ENCODE measurements at regions not wholly inside any gene's neighbourhood (a gene's known extent, or its start where the extent isn't known, plus 50 kb on each side); places are given as distances from the start of the nearest gene placed in this dataset.
"Not testable (repeated sequence)": the region's sequence is repeated elsewhere in the genome, so short reads cannot be mapped to it uniquely, and the experiment has no call there.

GRCh38 chr21:28032652-28033051 lies 960.0 kb downstream of the LTN1 start:
- not testable (repeated sequence) for DNase-seq

DNA sequence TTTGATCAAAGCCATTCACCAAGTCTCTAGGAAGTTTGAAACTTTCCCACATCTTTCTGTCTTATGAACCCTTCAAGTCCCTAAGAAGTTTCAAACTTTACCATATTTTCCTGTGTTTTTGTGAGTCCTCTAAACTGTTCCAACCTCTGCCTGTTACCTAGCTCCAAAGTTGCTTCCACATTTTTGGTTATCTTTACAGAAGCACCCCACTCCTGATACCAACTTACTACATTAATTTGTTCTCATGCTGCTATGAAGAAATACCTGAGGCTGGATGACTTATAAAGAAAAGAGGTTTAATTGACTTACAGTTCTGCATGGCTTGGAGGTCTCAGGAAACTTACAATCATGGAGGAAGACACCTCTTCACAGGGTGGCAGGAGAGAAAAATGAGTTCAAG lies 961.6 kb downstream of the LTN1 start:
- not testable (repeated sequence) for DNase-seq

DNA sequence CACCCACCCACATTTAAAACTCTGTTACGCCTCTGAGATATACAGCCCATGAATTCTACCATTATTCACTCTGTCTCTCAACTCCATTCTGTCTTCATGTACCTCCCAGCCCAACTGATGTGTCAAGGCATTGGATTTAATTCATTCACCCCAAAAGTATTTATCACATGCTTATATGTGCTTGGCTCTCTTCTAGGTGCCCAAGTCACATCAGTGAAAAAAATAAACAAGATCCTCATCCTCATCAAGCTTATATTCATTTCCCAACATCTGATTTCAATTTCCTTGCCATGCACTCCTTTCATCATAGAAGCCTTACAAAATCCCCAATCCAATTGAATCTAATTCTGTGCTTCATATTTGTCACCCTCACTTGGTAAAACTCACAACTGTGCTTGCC lies 967.6 kb downstream of the LTN1 start:
- DNase-seq: no peak

DNA sequence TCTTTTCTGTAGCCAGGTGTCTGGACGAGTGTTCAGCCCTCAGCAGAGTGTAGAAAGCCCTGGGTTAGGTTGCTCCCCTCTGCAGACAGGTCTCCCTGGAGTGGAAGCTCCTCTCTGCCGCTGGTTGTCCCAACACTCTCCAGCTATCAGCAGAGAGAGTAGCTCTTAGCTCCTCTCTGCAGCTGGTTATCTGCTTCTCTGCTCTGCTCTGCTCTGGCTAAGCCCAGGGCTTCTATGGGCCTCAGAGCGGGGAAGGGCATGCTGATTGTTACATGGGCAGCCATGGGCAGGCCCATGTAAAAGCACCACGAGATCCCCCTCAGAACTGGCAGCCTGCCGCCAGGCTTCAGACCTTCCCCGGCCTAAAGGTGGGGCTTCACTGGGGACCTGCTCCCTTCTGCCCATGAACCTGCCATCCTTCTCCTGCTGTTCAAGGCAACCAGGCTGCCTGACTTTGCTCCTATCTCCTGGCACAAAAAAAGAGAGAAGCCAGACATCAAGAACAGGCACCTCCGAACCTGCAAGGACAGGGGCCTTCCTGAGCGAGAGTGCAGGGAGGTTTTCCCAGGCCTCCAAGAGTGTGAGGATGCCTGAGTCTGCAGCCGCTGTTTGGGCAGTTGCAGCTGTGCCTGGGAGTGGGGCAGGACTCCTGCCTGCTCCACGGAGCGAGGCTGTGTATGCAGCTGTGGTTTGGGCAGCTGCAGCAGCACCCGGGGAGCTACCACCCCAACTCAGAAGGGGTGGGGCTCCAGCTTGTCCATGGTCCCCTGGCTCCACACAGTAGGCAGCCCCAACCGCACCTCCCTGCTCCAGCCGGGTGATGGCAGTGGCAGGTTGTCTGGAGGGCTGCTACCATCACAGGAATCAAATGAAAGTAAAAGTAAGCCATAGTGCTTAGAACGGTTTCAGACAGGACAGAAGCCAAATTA lies 973.7 kb downstream of the LTN1 start:
- no peak for DNase-seq

- DNase-seq: no peak
Observed at GRCh38 chr21:28018213-28018612, 974.5 kb downstream of the LTN1 start.

GRCh38 chr21:28016571-28016970 lies 976.1 kb downstream of the LTN1 start:
- DNase-seq: no peak

DNA sequence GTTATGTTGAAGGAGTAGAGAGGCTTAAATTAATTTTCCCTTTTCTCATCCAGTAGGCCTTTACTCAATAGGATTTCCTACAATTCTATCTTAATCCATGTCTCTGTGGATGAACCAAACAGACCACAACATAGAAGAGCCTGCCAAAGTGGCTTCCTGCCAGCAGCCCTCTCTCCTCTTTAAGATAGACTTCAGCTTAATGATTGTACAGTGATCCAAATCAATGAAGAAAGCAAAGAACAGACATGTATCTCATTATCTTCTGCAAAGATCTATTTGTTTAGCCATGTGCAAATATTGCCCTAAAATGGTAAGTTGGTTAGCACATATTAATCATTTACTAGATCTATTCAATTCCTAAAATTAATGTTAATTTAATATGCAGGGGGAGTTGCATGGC lies 979.6 kb downstream of the LTN1 start:
- peak in 1 of 3 experiments; percentile 17 for DNase-seq

DNA sequence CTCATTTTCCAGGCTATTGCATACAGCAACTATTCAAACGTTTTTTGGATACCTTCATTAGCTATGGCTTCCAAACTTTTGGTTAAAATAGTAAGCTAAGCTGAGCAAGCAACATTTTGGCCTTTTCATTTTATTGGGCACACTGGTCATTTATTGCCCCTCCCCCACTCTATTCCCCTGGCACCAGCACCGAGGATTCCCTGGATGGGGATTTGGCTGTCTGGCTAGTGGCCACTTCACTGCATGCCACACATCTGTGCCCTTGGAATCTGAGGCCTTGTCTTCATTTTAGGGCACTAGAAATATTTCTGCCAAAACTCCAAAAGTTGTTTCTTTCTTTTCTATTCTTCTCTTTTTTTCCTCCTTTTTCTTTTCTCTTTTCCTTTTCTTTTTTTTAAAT lies 980.7 kb downstream of the LTN1 start:
- DNase-seq: not testable (repeated sequence)

DNA sequence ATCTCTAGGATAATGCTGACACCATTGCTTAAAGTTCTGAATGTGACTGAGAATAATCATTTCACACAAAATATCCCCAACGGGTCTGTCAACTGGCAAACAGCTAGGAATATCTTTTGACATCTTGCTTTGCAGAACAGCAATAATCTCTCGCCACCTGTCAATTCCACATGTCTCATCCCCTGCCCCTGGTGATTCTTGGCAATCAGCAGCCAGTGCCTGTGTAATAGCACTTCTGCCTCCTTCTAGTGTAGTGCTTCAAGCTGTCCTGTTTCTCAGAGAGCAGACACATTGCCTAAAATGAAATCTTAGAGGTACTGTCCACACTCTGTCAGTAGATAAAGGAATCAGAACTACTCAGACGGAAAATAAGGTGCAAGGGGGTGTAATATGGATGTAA lies 984.4 kb downstream of the LTN1 start:
- not testable (repeated sequence) for DNase-seq

- not testable (repeated sequence) for DNase-seq
Observed at GRCh38 chr21:28003627-28004026, 989.0 kb downstream of the LTN1 start.

DNA sequence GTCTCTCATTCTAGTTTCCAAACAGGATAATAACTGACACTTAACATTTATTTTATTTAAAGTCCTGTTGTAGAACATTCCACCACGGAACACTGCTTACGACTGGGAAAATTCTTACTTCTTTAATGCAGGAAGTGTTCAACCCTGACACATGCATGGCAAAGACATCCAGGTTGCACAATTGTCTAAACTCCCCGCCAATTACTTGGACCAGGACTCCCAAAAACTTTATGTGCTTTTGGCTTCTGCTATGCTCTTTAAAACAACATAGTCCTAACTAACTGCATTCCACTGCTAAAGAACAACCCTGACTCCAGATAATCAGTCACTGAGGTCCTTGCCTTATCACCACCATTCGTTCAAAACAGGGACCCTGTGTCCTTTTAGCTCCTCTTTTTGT lies 995.8 kb downstream of the LTN1 start:
- not testable (repeated sequence) for DNase-seq

- DNase-seq: not testable (repeated sequence)
Observed at GRCh38 chr21:27984663-27985325, 1007.9 kb downstream of the LTN1 start.

DNA sequence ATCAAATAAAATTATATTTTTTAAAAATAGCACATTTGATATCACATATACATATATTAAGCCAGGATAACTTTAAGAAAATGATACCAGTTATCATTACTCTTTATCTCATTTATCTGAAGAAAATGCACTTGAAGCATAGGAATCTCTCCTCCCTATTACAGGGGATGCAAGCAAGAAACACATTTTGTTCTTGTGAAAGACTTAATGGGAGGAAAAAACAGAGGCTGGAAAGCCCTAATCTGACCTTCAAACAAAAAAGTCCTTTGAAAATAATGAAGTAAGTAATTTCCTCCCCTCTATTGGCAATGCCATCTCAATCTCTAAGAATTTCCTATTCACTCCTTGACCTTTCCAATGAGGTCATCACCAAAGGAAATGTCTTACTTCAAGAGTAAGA lies 1012.6 kb upstream of the ADAMTS5 start:
- not testable (repeated sequence) for DNase-seq

GRCh38 chr21:27975514-27975913 lies 1008.6 kb upstream of the ADAMTS5 start:
- DNase-seq: no peak

DNA sequence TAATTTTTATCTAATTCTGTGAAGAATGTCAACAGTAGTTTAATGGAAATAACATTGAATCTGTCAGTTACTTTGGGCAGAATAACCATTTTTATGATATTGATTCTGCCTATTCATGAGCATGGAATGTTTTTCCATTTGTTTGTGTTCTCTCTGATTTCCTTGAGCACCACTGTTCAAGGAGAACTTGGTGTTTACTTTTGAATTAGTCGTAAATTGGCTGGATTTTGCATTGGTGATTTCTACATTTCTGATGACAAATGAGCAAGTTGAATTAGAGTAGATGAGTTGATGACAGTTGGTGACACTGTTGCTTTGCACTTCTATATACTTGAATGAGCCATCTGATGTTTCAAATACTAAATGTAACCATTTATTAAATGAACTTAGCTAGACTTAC lies 1007.3 kb upstream of the ADAMTS5 start:
- DNase-seq: not testable (repeated sequence)

- not testable (repeated sequence) for DNase-seq
Observed at GRCh38 chr21:27968240-27968639, 1001.4 kb upstream of the ADAMTS5 start.

GRCh38 chr21:27954543-27955165 lies 987.8 kb upstream of the ADAMTS5 start:
- DNase-seq: no peak

DNA sequence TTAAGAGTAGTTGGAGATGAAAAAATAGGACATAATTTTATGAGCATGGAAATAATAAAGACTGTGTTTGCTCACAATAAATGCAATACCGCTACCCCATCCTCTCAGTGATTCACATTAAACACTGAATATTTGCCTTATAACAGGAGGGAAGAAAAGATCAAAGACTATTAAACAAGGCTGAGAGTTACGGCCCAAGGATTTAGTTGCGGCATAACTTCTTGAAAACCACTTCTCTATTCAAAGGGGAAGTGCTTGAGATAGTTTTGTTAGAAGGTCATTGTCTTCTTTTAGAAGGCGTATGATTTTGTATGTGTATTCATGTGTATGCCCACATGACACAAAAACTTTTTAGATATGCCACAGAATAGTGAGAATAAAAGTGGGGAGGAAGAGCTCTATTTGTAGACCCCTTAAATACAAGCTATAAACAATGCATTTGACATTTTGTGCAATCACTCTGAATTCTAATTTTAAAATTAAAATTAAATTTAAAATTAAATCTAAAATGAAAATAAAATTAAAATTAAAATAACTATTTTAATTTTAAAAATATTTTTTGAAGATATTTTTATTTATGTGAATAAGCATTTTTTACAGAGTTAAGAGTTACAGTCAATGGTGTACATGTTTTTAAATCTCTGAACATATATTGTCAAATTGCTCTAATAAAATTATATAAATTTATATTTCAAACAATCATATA lies 986.6 kb upstream of the ADAMTS5 start:
- no peak for DNase-seq

- peak in 1 of 3 experiments; percentile 11 for DNase-seq
Observed at GRCh38 chr21:27949093-27949492, 982.2 kb upstream of the ADAMTS5 start.

DNA sequence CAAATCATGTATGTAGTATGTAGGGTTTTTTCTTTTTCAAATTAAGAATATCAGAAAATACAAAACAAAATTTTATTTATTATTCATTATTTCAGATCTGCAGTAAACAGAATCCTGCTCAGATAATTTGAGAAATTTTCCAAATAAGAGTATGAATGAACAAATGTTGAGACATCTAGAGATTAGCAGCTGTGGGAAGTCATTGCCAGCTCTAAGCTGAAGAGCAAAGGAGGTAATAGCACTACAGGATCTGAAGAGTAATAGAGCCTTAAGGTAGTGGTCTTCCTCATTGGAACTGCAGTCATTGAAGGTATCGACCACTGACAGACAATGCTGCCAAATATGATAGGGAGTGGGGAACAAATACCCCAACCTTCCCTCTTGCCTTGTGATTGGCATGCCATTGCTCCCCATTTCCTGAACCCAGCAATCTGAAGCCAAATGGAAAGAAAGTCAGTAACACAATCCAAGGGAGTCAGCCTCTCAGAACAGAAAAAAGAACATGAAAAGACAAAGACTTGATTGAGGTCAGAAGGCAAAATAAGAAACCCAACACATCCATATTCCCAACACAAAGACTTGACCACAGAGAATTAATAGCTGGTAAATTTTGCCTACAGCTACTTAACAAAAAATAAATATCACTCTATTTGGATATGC lies 963.4 kb upstream of the ADAMTS5 start:
- DNase-seq: not testable (repeated sequence)

DNA sequence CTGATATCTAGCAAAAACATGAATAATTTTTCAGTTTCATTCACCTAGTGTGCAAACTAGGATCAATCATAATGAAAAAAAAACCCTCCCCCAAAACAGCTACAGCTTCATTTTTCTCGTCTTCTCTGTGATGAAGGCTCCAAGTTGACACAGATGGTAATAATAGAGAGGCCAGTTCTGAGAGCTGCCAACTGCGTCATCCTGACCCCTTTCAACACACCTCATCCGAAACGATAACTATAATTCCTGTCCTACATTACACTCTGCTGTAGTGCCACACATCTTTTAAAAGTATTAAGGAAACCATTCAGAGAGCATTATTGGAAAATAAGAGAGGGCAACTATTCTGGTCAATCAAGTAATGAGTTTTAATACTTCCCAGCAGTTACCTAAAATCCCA lies 962.3 kb upstream of the ADAMTS5 start:
- not testable (repeated sequence) for DNase-seq

DNA sequence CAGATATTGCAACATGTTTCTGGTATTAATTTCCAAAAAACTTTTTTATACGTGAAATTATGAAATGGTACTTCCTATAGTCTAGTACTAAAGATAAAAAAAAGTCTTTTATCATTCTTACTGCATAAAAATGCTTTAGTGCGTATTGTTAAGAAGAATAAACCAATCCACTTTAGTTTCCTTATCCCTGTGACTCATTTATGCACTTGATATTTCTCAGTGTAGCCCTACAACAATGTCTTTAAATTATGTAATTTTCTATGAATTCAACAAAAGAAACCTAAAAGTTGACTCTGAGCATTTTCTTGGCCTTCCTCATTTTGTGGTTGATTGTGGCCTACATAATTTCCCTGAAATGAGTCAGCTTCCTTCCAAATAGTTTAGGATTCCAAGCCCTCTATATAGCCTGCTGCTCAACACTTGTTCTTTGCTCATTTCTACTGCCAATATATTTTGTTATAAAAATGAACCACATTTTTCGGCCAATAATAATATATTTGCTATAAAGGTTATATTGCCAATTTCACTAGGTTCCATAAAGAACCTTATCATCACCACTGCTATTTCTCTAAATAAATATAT lies 961.7 kb upstream of the ADAMTS5 start:
- DNase-seq: not testable (repeated sequence)

All from NCI-H1417 (cell line).